GM19238 (cell line): ENCODE measurements at regions not wholly inside any gene's neighbourhood (a gene's known extent, or its start where the extent isn't known, plus 50 kb on each side); places are given as distances from the start of the nearest gene placed in this dataset.
A peak's percentile ranks its signal among the peaks of the same experiment; 100 is the strongest.
"Not testable (repeated sequence)": the region's sequence is repeated elsewhere in the genome, so short reads cannot be mapped to it uniquely, and the experiment has no call there.

Experiments used
- DNase-seq: peaks from one replicate; pipeline ENCODE4 v3.0.0; 2011; ENCODE audit warnings: low spot score; ENCODE audit not compliant: insufficient read length

DNA sequence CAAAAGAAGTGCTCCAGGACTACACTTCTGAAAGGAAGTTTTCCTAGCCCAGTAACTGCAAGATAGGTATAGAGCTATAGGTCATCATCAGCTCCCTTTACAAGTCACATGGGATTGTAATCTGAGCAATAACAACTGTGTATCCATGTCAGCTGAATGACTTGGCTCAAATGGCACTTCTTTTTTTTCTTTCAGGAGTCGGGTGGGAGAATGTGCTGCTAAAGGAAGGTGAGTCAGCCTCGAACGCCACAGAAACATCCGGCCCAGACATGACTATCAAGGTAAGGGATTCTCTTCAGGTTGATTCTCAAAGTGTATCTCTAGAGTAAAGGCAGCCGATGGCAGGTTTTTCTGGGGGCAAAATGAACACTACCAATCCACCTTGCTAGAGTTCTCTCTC is 192.2 kb downstream of the C9orf152 start:
- no peak for DNase-seq

- no peak for DNase-seq
These were observed 191.6 kb downstream of the C9orf152 start for GRCh38 chr9:110016340-110016739.

DNA sequence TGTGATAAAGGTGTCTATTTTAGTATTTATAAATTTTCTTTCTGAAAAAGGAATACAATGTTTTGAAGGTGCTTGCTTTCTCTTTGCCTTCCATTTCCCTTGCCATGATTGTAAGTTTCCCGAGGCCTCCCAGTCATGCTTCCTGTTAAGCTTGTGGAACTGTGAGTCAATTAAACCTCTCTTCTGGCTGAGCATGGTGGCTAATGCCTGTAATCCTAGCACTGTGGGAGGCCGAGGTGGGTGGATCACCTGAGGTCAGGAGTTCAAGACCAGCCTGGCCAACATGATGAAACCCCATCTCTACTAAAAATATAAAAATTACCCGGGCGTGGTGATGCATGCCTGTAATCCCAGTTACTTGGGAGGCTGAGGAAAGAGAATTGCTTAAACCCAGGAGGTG is 187.7 kb downstream of the C9orf152 start:
- not testable (repeated sequence) for DNase-seq

DNA sequence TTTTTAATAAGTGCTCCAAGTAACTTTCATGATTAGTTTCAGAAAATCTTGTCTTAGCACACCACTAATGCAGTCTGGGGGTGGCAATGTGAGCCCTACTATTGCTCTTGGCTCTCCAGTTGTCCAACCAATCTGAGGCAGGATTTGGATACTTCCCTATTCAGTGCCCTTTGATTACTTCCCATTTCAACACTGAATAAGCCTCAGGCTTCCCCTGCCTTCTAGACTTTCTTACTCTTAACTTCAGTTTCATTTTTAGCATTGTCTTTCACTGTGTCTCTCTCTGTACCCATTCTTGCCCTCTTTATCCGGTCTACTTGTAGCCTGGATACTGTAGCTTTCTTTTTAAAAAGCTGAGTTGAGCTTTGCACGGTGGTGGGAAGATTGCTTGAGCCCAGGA is 186.1 kb downstream of the C9orf152 start:
- no peak for DNase-seq

- DNase-seq, result not testable (repeated sequence)
These were observed 184.7 kb downstream of the C9orf152 start for GRCh38 chr9:110023221-110023620.

DNA sequence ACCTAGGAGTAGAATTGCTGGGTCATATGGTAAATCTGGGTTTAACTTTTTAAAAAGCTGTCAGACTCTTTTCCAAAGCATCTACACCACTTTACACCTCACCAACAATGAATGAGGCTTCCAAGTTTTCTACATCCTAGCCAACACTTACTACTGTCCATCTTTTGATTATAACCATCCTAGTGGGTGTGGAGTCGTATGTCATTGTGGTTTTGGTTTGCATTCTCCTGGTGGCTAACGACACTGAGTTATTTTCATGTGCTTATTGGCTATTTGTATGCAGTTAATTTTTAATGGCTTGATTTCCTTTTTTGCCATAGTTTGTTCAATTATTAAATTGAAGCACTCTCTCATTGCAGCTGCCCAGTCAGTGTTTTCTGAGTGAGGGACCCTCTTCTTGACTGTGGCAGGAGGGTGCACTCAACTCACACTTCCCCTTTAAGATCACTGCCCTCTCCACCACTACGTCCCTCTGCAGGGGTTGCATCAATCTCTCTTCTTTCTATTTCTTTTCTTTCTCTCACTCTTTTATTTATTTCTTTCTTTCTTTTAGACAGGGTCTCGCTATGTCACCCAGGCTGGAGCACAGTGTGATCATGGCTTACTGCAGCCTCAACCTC is 182.3 kb downstream of the C9orf152 start:
- DNase-seq, result no peak

DNA sequence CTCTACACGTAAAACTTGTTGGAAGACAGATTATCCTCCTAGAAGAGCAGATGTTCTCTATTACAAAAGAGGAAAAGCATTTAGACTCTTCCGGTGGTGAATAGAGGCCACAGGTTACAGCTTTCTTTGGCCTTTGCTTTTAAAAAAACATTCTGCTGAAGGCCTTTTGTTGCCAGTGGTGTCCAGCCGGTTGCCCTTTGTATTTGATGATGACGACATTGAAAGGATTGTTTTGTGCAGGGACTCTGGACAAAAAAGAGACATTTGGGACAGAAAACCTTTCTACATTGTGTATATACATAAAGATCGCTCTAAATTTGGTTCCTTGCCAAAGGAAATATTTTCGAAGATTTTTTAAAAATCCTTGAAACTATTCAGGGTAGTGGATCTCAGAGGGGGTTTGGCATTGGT is 180.3 kb downstream of the C9orf152 start:
- DNase-seq, result no peak

DNA sequence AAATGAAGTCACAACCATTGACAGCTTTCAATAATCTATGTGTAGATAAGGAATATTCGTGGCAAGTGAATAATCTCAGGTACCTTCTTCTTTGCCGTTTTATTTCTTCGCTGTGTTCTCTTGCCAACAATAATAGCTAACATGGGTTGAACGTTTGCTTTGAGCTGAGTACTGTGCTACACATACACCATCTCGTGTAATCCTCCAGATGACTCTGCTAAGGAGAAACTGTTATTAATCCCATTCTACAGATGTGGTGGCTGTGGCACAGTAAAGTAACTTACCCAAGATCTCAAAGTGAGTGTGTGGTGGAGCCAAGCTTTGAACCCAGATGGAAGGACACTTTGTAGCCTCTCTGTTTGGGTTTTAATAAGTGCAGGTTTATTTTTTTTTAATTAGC is 179.7 kb downstream of the C9orf152 start:
- DNase-seq, result no peak

DNA sequence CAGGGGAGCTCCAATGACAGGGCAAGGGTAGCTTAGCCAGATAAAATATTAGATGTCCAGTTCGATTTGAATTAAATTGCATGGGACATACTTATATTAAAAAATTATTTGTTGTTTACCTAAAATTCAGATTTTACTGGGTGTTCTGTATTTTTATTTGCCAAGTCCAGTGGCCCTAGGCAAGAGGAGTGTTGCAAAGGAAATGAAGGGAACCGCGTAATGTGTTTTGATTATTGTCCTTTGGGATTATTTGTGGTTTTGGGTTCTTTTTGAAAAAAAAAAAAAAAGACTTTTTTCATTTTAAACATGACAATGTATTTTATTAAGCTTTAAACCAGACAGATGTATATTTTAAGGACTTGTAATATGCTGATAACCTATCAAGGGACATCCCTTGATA is 179.3 kb downstream of the C9orf152 start:
- no peak for DNase-seq

- no peak for DNase-seq
These were observed 178.5 kb downstream of the C9orf152 start for GRCh38 chr9:110029429-110029955.

- DNase-seq, result no peak
These were observed 177.9 kb downstream of the C9orf152 start for GRCh38 chr9:110029956-110030480.

DNA sequence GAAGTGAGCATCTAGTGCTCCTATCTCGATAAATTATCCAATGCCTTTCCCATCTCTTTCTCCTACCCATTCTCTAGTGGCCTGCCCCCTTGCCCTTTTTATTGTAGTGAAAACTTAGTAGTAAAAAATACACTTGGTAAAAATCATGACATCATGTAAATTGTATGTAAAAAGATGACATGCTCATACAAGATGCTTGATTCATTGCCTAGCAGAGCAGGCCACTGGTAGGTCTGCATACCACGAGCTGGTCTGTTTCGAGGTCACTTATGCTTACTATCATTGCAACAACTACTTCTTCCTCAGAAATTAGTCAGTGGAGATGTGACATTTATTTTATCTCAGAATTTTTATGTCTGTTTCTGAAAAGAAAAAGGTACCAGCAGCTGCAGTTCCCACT is 177.3 kb downstream of the C9orf152 start:
- DNase-seq, result no peak

DNA sequence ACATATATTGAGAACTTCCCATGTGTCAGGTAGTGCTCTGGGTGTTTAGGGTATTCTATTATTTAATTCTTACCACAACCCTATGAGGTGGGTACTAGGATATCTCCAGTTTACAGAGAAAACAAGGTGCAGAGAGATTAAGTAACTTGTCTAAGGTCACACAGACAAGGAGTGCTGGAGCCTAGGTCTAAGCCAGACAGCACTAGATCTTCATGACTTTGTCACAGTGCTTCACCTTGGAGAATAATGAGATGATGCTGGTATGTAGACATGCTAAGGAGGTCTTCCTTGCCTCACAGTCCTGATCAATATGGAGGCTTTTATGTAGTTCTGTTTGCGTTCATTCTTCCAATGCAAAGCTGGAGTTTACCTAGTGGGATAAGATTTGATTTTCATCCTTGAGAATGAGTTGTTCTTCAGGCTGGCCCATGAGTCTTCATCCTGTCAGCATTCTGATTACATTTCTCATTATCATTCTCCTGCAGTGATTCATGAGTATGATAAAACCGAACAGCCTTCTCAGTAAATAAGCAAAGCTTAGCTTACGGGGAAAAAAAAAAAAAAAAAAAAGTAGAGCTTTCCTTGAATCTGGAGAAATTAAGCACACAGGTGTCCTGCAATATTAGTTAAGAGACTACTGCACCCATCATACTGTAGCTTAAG is 176.3 kb downstream of the C9orf152 start:
- DNase-seq, result no peak

DNA sequence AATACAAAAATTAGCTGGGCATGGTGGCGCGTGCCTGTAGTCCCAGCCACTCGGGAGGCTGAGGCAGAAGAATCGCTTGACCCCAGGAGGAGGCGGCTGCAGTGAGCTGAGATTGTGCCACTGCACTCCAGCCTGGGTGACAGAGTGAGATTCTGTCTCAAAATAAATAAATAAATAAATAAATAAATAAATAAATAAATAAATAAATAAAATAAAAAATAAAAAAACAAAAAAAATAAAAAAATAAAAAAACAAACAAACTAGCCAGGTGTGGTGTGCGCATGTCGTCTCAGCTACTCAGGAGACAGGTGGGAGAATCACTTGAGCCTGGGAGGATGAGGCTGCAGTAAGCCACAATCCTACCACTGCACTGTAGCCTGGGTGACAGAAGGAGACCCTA is 175.4 kb downstream of the C9orf152 start:
- DNase-seq, result not testable (repeated sequence)

GRCh38 chr9:110033869-110034268 is 174.1 kb downstream of the C9orf152 start:
- DNase-seq, result no peak

- DNase-seq, result no peak
These were observed 171.7 kb downstream of the C9orf152 start for GRCh38 chr9:110036286-110036685.

GRCh38 chr9:110040788-110041187 is 167.2 kb downstream of the C9orf152 start:
- no peak for DNase-seq

- DNase-seq, result no peak
These were observed 166.5 kb downstream of the C9orf152 start for GRCh38 chr9:110041452-110041851.

- DNase-seq, result no peak
These were observed 160.6 kb downstream of the C9orf152 start for GRCh38 chr9:110047232-110047954.

DNA sequence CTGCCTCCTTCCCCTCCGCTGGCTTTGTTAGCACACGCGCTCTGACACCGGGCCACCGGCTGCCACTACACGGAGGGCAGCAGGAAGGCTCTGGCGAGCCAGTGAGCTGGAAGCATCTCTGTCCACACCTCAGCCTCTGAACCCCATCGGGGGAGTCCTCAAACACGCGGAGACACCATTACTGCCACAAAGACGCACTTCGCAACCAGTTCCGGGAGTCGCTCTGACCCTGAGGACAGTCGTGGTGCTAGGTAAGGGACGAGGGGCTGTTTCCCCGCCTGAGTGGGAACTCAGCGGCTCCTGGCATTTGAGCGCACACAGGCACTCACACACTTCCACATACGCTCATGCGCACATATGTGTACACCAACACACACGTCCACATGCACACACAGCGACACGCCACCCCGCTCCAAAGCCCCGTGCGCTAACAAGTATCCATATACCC is 160.0 kb downstream of the C9orf152 start:
- no peak for DNase-seq

- DNase-seq, result peak; percentile 71
These were observed 159.5 kb downstream of the C9orf152 start for GRCh38 chr9:110048403-110048975.
